ENCODE measurements at regions not wholly inside any gene's neighbourhood (a gene's known extent, or its start where the extent isn't known, plus 50 kb on each side); places are given as distances from the start of the nearest gene placed in this dataset.
A peak's percentile ranks its signal among the peaks of the same experiment; 100 is the strongest.

GRCh38 chr14:29037411-29037810, 270.8 kb downstream of the FOXG1 start:
- no peak for DNase-seq (ENCODE audit: low spot score)

GRCh38 chr14:29039171-29039570, 272.6 kb downstream of the FOXG1 start:
- no peak for DNase-seq (ENCODE audit: low spot score)

- no peak for DNase-seq (ENCODE audit: low spot score)
Observed at GRCh38 chr14:29042551-29042950, 276.0 kb downstream of the FOXG1 start.

GRCh38 chr14:29043737-29044136, 277.1 kb downstream of the FOXG1 start:
- peak; percentile 69 for DNase-seq (ENCODE audit: low spot score)

- DNase-seq (ENCODE audit: low spot score) = no peak
Observed at GRCh38 chr14:29045237-29045636, 278.6 kb downstream of the FOXG1 start.

GRCh38 chr14:29054119-29054518, 287.5 kb downstream of the FOXG1 start:
- DNase-seq (ENCODE audit: low spot score) = no peak

GRCh38 chr14:29056041-29056566, 289.5 kb downstream of the FOXG1 start:
- DNase-seq (ENCODE audit: low spot score) = no peak

GRCh38 chr14:29061702-29062101, 295.1 kb downstream of the FOXG1 start:
- no peak for DNase-seq (ENCODE audit: low spot score)

- DNase-seq (ENCODE audit: low spot score) = no peak
Observed at GRCh38 chr14:29062466-29062865, 295.9 kb downstream of the FOXG1 start.

GRCh38 chr14:29062976-29063375, 296.4 kb downstream of the FOXG1 start:
- no peak for DNase-seq (ENCODE audit: low spot score)

- no peak for DNase-seq (ENCODE audit: low spot score)
Observed at GRCh38 chr14:29064305-29064900, 297.8 kb downstream of the FOXG1 start.

- DNase-seq (ENCODE audit: low spot score) = no peak
Observed at GRCh38 chr14:29069228-29069627, 302.6 kb downstream of the FOXG1 start.

- DNase-seq (ENCODE audit: low spot score) = no peak
Observed at GRCh38 chr14:29075761-29076160, 309.2 kb downstream of the FOXG1 start.

- no peak for DNase-seq (ENCODE audit: low spot score)
Observed at GRCh38 chr14:29077916-29078315, 311.3 kb downstream of the FOXG1 start.

GRCh38 chr14:29078810-29079522, 312.4 kb downstream of the FOXG1 start:
- DNase-seq (ENCODE audit: low spot score) = no peak

GRCh38 chr14:29085546-29085945, 319.0 kb downstream of the FOXG1 start:
- peak; percentile 8 for DNase-seq (ENCODE audit: low spot score)

- DNase-seq (ENCODE audit: low spot score) = no peak
Observed at GRCh38 chr14:29089849-29090248, 323.3 kb downstream of the FOXG1 start.

GRCh38 chr14:29092121-29092520, 325.5 kb downstream of the FOXG1 start:
- DNase-seq (ENCODE audit: low spot score) = no peak

GRCh38 chr14:29097476-29097875, 330.9 kb downstream of the FOXG1 start:
- DNase-seq (ENCODE audit: low spot score) = no peak

GRCh38 chr14:29098656-29099055, 332.1 kb downstream of the FOXG1 start:
- DNase-seq (ENCODE audit: low spot score) = no peak

GRCh38 chr14:29102266-29102665, 335.7 kb downstream of the FOXG1 start:
- DNase-seq (ENCODE audit: low spot score) = no peak

- DNase-seq (ENCODE audit: low spot score) = no peak
Observed at GRCh38 chr14:29102996-29103395, 336.4 kb downstream of the FOXG1 start.

- DNase-seq (ENCODE audit: low spot score) = no peak
Observed at GRCh38 chr14:29108908-29109307, 342.3 kb downstream of the FOXG1 start.

GRCh38 chr14:29109589-29109988, 343.0 kb downstream of the FOXG1 start:
- DNase-seq (ENCODE audit: low spot score) = no peak

All from COLO829 (cell line).